ENCODE measurements at regions not wholly inside any gene's neighbourhood (a gene's known extent, or its start where the extent isn't known, plus 50 kb on each side); places are given as distances from the start of the nearest gene placed in this dataset.

DNA sequence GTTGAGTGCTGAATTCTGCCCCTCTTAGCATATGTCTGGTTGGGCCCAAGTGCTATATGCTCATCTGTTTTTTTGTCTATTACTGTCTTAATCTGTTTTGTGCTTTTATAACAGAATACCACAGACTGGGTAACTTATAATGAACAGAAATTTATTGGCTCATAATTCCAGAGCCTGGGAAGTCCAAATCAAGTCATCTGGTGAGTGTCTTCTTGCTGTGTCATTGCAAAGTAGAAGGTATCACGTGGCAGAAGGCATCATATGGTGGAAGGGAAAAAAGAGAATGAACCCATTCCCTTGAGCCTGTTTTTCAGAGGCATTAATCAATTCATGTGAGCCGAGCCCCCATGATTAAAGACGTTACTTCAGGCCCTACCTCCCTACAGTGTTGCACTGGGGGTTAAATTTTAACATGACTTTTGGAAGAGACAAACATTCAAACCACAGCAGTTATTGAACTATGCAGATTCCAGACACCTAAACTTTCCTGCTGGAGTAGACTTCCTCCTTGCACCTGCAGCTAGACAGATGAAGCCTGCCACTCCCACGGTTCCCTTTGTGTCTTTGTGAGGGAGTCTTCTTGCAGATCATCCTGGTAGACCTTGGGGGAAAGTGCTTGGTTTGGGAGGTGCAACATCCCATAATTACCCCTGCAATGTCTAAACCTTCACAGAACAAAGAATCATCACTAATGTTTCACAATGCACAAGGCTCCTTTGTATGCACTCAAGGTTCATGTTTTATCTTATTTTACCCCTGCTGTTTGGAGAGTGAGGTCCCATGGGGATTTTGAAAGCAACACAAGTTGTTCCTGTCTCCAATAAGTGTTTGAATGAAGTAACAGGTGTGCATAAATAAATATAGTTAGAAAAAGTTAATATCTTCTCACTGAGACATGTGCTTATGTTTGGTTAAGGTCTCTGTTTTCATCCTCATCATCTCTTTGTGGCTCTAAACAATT is 64.7 kb upstream of the XCR1 start:
- no peak for DNase-seq (ENCODE audit: extremely low read depth in 1 of 2, low read depth in 1 of 2)

DNA sequence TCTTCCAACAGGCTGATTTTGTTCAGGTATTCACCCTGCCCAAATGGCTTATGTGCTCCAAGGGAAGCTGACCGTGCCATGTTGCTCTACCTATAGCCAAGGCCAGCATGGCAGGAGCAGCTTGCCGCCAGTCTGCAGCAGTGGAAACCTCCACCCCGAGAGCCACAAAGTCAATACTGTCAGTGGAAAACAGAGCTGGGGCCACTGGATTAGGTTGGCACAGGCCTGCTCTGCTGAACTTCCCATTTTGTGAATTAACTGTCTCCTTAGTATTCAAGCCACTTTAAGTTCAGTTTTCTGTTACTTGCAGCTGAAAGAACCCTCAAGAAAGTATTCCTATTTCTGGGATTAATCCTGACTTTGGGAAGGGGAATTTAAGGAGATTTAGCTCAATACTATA is 63.8 kb upstream of the XCR1 start:
- DNase-seq (ENCODE audit: extremely low read depth in 1 of 2, low read depth in 1 of 2) = no peak

DNA sequence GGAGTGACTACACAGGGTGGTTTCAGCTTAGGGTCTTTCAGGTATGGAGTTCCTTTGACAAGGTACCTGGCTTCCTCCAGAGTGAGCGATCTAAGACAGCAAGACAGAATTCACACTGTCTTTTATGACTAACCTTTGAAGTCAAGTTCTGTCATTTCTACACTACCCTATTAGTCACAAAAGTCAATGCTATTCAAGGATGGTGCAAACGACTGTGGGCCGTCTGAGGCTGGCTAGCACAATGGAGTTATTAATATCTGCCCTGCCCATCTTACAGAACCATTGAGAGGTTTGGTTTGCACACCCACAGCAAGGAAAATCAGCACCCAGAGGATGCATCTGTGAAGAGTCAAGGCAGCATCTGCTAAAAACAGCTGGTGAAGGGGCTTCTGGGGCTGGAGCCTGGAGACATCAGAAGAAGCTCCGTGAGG is 62.9 kb upstream of the XCR1 start:
- DNase-seq (ENCODE audit: extremely low read depth in 1 of 2, low read depth in 1 of 2) = no peak

DNA sequence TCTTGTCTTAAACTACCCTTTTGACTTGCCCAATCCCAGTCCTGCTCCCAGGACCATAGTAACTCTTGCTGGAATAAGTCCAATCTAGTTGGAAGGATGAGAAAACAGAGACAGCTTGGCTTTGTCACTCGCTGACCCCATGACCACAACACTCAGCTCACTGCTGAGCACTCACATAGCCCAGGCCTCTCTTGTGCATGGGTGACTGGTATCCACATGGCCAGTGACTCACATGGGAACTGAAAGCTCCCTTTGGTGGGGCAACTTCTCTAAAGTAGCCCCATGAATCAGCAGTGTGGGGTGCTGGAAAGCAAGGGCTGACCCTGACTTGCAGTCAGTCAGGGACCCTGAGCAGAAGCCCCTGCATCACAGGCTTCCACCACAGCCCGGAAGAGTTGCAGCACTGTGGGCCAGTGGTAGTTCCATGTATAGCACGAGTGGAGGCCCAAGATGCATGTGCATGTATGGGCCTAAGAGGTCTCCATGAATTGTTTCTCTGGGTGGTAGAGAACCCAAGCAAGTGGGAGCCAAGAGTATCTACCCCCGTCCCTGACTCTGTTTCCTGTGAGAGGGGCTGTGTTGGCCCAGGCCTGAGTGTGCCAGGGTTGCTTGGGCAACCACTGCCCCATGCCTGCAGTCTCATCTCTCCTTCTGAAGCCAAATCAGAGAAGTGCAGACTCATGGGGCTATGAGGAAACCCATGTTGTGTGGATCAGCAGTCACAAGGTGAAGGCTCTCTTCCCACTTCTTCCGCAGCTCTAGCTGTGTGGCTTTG is 62.1 kb upstream of the XCR1 start:
- DNase-seq (ENCODE audit: extremely low read depth in 1 of 2, low read depth in 1 of 2) = peak; percentile 20 to 59

DNA sequence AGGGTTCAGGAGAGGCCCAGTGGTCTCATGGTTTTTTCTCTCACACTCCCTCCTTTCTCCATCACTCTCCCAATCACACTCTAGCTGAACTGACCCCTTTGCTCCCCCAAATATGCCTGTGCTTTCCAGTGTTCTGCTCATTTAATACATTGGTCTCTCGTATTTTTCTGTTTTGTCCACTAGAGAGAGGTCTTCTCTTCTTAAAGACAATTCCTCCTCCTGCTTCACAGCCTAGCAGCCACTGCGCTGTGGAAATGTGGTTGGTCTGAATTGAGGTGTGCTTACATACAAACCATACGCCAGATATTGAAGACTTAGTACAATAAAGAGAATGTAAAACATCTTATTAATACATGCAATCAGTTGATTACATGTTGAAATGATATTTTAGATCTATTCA is 60.6 kb upstream of the XCR1 start:
- no peak for DNase-seq (ENCODE audit: extremely low read depth in 1 of 2, low read depth in 1 of 2)

DNA sequence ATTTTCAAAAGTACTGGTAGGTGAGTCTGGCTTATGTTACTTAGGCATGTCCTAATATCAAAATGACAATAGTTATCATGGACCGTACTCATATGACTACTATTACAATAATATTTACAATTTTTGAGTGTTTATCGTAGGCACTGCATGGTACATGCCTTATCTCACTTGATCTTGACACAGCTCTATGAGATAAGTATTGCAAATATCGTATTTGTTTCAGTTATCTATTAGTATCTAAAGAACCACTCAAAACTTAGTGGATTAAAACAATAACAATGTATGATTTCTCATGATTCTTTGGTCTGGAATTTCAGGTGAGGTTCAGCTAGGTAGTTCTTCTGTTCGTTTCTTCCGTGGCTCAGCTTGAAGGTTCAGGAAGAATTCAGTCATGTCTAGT is 59.7 kb upstream of the XCR1 start:
- no peak for DNase-seq (ENCODE audit: extremely low read depth in 1 of 2, low read depth in 1 of 2)

DNA sequence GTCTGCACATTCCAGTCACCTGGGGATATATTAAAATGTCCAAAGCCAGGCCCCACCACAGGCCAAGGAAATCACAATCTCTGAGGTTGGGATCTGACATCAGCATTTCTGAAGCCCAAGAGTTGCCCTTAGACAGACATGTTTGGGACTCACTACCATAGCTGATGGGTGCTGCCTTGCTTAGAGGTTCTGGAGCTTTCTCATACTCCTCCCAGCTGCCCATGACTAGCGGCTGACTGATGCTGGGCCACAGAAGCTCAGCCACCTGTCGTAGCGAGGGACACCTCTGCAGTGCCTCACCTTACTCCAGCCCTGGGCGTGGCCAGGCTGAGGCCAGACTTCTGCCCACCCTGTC is 58.8 kb upstream of the XCR1 start:
- DNase-seq (ENCODE audit: extremely low read depth in 1 of 2, low read depth in 1 of 2) = no peak

DNA sequence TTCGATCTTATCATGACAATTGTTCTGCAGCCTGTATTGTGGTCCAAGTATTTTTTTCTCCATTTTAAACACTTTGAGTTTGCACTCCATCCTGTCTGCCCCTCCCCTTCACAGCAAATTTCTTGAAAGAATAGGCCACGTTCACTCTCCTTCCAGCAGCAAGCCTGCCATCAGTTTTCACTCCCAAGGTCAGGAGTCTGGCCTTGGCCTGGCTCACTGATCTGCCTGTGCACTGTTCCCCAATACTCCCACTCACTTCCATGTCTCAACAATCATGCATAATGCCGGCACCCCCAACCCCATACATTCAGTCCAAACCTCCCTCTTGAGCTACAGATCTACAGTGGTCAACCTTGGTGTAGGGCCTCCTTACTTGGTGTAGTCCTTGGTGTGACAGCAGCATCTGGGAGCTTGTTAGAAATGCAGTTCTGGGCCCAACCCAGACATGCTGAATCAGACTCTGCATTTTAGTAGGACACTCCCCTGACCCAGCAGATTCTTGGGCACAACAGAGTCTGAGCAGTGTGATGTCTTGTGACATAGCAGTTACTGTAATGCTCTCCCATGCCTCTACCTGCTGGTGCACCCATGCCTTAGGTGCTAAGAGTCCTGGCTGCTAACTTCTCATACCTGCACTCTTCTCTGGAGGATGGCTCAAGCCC is 58.3 kb upstream of the XCR1 start:
- DNase-seq (ENCODE audit: extremely low read depth in 1 of 2, low read depth in 1 of 2) = no peak

DNA sequence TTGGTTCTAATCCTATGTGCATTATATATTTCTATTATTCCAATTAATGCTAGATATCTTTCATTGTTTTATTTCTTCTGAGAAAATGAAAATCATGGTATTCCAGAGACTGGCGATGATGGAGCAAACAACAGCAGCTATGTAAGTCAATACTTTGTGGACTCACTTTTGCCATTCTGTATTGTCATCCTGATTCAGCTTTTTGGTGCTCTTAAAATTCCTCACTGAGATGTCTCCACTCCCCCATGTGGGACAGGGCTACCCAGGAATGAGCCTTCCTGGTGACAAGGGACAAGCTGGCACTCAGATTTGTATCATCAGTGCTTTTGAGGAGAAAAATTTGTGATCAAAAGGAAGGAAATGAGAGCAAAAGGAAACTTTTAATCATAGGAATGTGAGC is 56.7 kb upstream of the XCR1 start:
- DNase-seq (ENCODE audit: extremely low read depth in 1 of 2, low read depth in 1 of 2) = no peak

DNA sequence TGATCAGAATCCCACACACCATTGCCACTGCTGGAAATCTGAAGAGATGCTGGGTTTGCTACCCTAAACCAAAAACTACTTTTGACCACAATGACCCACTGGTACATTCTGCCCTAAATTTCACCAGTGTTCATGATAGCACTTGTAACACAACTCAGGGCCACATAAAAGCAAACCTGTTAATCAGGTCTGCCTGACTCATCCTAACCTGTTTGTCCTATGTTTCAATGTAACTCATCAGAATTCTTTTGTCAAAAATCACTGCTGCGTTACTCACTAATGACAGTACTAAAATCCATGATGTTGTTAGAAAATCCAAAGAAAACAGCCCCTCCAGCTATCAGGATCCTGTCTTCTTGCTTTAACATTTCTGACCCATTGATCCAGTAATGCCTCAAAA is 55.6 kb upstream of the XCR1 start:
- no peak for DNase-seq (ENCODE audit: extremely low read depth in 1 of 2, low read depth in 1 of 2)

DNA sequence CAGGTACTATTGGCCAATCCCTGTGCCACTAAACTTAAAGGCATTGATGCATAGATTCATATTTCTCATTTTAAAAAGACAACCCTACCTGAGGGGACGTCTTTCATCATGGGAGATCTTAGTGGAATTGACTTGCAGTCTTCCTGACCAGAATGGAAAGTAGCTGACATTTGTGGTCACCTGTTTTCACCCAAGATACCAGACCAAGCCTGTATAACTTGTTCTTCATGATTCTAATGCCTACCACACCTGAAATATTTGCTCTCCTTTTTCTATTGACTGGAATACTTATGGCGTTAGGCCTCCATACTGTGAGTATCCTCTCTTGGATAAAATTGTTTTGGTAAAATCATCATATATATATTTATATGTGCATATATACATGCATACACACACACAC is 54.7 kb upstream of the XCR1 start:
- no peak for DNase-seq (ENCODE audit: extremely low read depth in 1 of 2, low read depth in 1 of 2)

DNA sequence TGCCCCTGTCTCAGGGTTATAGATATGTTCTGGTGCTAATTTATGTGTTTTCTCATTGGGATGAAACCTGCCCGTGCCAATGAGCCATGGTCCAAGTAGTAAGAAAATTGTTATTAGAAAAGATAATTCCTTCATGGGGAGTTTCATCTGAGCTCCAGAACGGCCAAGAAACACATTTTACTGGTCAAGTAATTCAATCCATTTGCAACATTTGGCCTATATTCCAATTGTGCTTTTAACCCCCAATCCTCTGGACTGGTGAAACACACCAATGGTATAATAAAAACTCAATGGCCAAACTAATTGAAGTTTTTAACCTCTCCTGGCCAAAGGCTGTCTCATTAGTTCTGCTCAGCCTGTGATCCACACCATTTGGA is 53.7 kb upstream of the XCR1 start:
- DNase-seq (ENCODE audit: extremely low read depth in 1 of 2, low read depth in 1 of 2) = no peak

DNA sequence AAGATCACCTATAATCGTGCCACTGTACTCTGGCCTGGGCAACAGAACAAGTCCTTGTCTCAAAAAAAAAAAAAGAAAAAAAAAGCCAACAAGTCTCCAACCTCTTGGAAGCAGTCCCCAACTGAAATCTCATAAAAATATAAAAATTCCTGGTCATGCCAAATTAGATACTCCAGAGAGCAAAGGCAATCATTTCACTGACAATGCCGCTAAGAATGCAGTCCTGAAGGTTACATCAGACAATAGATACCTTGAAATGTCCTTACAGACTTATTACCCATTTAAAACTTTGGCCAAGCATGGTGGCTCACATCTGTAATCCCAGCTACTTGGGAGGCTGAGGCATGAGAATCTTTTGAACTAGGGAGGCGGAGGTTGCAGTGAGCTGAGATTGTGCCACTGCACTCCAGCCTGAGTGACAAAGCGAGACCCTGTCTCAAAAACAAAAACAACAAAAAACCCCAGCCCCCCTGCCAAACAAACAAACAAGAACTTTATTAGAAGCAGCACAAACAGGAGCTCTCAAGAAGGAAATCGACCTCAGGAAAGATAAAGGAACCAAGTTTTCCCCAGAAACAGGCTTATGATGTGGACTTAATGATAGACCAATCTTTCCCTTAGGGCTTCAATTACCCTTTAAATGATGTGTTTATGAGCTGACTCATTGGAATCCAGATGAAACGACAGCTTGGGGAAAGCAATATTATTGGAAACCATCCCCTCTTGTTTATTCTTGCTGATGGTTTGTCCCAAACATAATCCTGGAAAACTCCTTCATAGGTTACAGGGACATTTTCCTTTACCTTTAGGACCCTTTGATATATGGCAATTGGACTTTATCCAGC is 53.1 kb upstream of the XCR1 start:
- DNase-seq (ENCODE audit: extremely low read depth in 1 of 2, low read depth in 1 of 2) = no peak

DNA sequence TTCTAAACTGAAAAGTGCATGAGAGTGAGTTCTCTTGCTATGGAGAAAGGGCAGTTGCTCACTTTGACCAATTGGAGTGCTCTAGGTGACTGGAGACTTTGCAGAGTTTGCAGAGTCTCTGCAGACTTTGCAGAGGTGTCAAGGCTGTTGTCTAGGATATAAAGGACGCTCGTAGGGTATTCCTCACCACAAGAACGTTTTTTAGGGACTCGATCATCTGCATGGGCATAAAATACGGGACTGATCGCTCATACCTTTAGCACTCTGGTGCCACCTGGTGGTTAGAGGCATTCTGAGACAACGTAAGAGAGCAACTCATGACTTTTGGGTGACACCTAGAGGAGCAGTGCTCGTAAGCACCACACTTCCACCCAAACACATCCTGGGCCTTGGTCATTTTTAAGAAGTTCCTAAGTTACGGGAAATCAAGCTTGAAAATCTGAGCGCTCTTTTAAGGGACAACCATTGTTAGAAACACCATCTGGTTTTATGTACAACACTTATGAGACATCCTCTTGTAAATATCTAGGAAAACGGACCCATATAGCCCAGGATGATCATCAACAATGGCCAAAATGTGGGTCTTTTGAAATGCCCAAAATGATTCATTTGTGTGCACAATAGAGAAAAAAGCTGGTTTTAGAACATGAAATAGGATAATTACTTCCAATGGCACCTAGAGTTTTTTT is 51.6 kb upstream of the XCR1 start:
- DNase-seq (ENCODE audit: extremely low read depth in 1 of 2, low read depth in 1 of 2) = peak; percentile 57 to 79
